Lower lobe of right lung (tissue), 2 donors: ENCODE measurements at regions not wholly inside any gene's neighbourhood (a gene's known extent, or its start where the extent isn't known, plus 50 kb on each side); places are given as distances from the start of the nearest gene placed in this dataset.
A peak's percentile ranks its signal among the peaks of the same experiment; 100 is the strongest.

ENCODE experiments used
- ATAC-seq, 2 donors: fragments of 200-7000 bp; cut with Tn5 transposase; one replicate each; pipeline ENCODE4 v1.9.1; 2020 to 2022; ENCODE audit warnings: mild to moderate bottlenecking in 2 of 2, moderate library complexity in 2 of 2
- DNase-seq: peaks from one replicate; pipeline ENCODE4 v3.0.0-alpha.2; 2020
- H3K27ac ChIP-seq: fragments of 200-600 bp; one replicate; pipeline ENCODE4 v1.8.0; 2022
- H3K27me3 ChIP-seq: fragments of 200-600 bp; one replicate; pipeline ENCODE4 v1.8.0; 2022; ENCODE audit warnings: low read depth
- H3K36me3 ChIP-seq: fragments of 200-600 bp; one replicate; pipeline ENCODE4 v1.8.0; 2022; ENCODE audit warnings: mild to moderate bottlenecking
- H3K4me1 ChIP-seq: fragments of 200-600 bp; one replicate; pipeline ENCODE4 v1.8.0; 2022
- H3K4me3 ChIP-seq: fragments of 200-600 bp; one replicate; pipeline ENCODE4 v1.8.0; 2022; ENCODE audit warnings: mild to moderate bottlenecking
- H3K9me3 ChIP-seq: fragments of 200-600 bp; one replicate; pipeline ENCODE4 v1.8.0; 2022
- CTCF ChIP-seq: fragments of 200-600 bp; IDR thresholded peaks from one replicate; pipeline ENCODE4 v1.8.0; 2022; ENCODE audit warnings: antibody characterized with exemption, mild to moderate bottlenecking
- intact Hi-C: fragments of 100-400 bp; cut with DNase I; formaldehyde crosslinking; loops from one replicate; pipeline ENCODE4 v1.11.0; 2022
- donor health status: DM: no; HTN: yes; CAD: no; lungs with severe emphysema.

- ATAC-seq, result no peak
- Histone ChIP-seq H3K27ac (no peak overlapping the region), H3K4me3 (no peak overlapping the region), H3K27me3 (no peaks in the 10 kb centered on the region), H3K4me1 (peaks cover 29% of the 10 kb centered on the region), H3K36me3 (no peaks in the 10 kb centered on the region), H3K9me3 (no peaks in the 10 kb centered on the region)
- intact Hi-C loops, result no loop called here
- DNase-seq, result no peak
- no peak for TF ChIP-seq CTCF
Measured at GRCh38 chr9:14025741-14026140, 288.2 kb downstream of the NFIB start.

- no peak for ATAC-seq
- TF ChIP-seq CTCF, result no peak
- no peaks in the 10 kb centered on the region for H3K9me3 ChIP-seq
- H3K4me1 ChIP-seq, result peaks cover 17% of the 10 kb centered on the region
- no peaks in the 10 kb centered on the region for H3K36me3 ChIP-seq
- H3K27me3 ChIP-seq, result no peaks in the 10 kb centered on the region
- DNase-seq, result no peak
- H3K27ac ChIP-seq, result no peak overlapping the region
- H3K4me3 ChIP-seq, result no peak overlapping the region
- intact Hi-C loops, result no loop called here
Measured at GRCh38 chr9:14023285-14023684, 290.7 kb downstream of the NFIB start.

- H3K9me3 ChIP-seq, result no peaks in the 10 kb centered on the region
- no peak overlapping the region for H3K27ac ChIP-seq
- H3K4me1 ChIP-seq, result peaks cover 4% of the 10 kb centered on the region
- peak in 1 of 2 donors; percentile 35 for ATAC-seq
- no peak for DNase-seq
- H3K27me3 ChIP-seq, result no peaks in the 10 kb centered on the region
- intact Hi-C loops, result no loop called here
- no peak overlapping the region for H3K4me3 ChIP-seq
- TF ChIP-seq CTCF, result no peak
- H3K36me3 ChIP-seq, result no peaks in the 10 kb centered on the region
Measured at GRCh38 chr9:14021871-14022525, 291.9 kb downstream of the NFIB start.

- ATAC-seq, result peak in 1 of 2 donors; percentile 42
- no peaks in the 10 kb centered on the region for H3K27me3 ChIP-seq
- no peak for DNase-seq
- H3K36me3 ChIP-seq, result no peaks in the 10 kb centered on the region
- TF ChIP-seq CTCF, result no peak
- H3K27ac ChIP-seq, result no peak overlapping the region
- no peaks in the 10 kb centered on the region for H3K9me3 ChIP-seq
- H3K4me1 ChIP-seq, result no peaks in the 10 kb centered on the region
- no peak overlapping the region for H3K4me3 ChIP-seq
- intact Hi-C loops, result no loop called here
Measured at GRCh38 chr9:14018081-14018480, 295.9 kb downstream of the NFIB start.

GRCh38 chr9:14014744-14015143 lies 299.2 kb downstream of the NFIB start:
- Histone ChIP-seq H3K4me1 (no peaks in the 10 kb centered on the region), H3K4me3 (no peak overlapping the region), H3K9me3 (no peaks in the 10 kb centered on the region), H3K27ac (no peak overlapping the region), H3K27me3 (no peaks in the 10 kb centered on the region), H3K36me3 (no peaks in the 10 kb centered on the region)
- ATAC-seq, result no peak
- intact Hi-C loops, result no loop called here
- DNase-seq, result no peak
- TF ChIP-seq CTCF, result no peak
